Neural cell (in vitro differentiated cells): ENCODE measurements at regions not wholly inside any gene's neighbourhood (a gene's known extent, or its start where the extent isn't known, plus 50 kb on each side); places are given as distances from the start of the nearest gene placed in this dataset.

Source experiments
- H2AFZ ChIP-seq: fragments of 200-600, 300-800 bp; sonication (generic), shearing (Covaris generic); 2 replicates; pipeline ENCODE4 v1.6.0; 2014; ENCODE audit warnings: low read depth, mild to moderate bottlenecking, antibody characterized with exemption, low read length, moderate library complexity
- H3F3A ChIP-seq: fragments of 200-600 bp; shearing (Covaris generic); 2 replicates; pipeline ENCODE4 v1.6.1; 2016; ENCODE audit warnings: mild to moderate bottlenecking, moderate library complexity, mixed read lengths, antibody characterized with exemption, low read length; ENCODE audit not compliant: insufficient read depth, poor library complexity, severe bottlenecking
- H3K27ac ChIP-seq: fragments of 200-600, 300-800 bp; sonication (generic), shearing (Covaris generic); 2 replicates; pipeline ENCODE4 v1.5.1; 2014; ENCODE audit warnings: mild to moderate bottlenecking, low read length, moderate library complexity
- H3K27me3 ChIP-seq: fragments of 300-800, 200-600 bp; sonication (generic), shearing (Covaris generic); 2 replicates; pipeline ENCODE4 v1.6.0; 2014; ENCODE audit warnings: mild to moderate bottlenecking, low read depth, low read length, moderate library complexity; ENCODE audit not compliant: insufficient read depth
- H3K36me3 ChIP-seq: fragments of 300-800, 200-600 bp; sonication (generic), shearing (Covaris generic); 2 replicates; pipeline ENCODE4 v1.5.1; 2014; ENCODE audit warnings: mild to moderate bottlenecking, antibody characterized with exemption, low read length, moderate library complexity; ENCODE audit not compliant: insufficient read depth
- H3K4me2 ChIP-seq: fragments of 300-800, 200-600 bp; sonication (generic), shearing (Covaris generic); 2 replicates; pipeline ENCODE4 v1.6.0; 2014; ENCODE audit warnings: mild to moderate bottlenecking, low read length
- H3K4me3 ChIP-seq: fragments of 300-800, 200-600 bp; sonication (generic), shearing (Covaris generic); 2 replicates; pipeline ENCODE4 v1.5.1; 2014; ENCODE audit warnings: mild to moderate bottlenecking, low read length, moderate library complexity
- H3K79me2 ChIP-seq: fragments of 200-600 bp; shearing (Covaris generic); replicated peaks from 2 replicates; pipeline ENCODE4 v1.6.0; 2014; ENCODE audit warnings: mild to moderate bottlenecking, low read length, moderate library complexity; ENCODE audit not compliant: insufficient read depth
- H3K9ac ChIP-seq: fragments of 300-800, 200-600 bp; sonication (generic), shearing (Covaris generic); 2 replicates; pipeline ENCODE4 v1.6.1; 2016; ENCODE audit warnings: mild to moderate bottlenecking, low read length, mixed read lengths
- H3K9me2 ChIP-seq: fragments of 200-600 bp; shearing (Covaris generic); 2 replicates; pipeline ENCODE4 v1.6.1; 2016; ENCODE audit warnings: mild to moderate bottlenecking, low read length, mixed read lengths; ENCODE audit not compliant: insufficient read depth
- H3K9me3 ChIP-seq: fragments of 200-600, 300-800 bp; sonication (generic), shearing (Covaris generic); 2 replicates; pipeline ENCODE4 v1.6.1; 2016; ENCODE audit warnings: mild to moderate bottlenecking, mixed run types, low read length, moderate library complexity, mixed read lengths
- H4K20me1 ChIP-seq: fragments of 200-600 bp; shearing (Covaris generic); 2 replicates; pipeline ENCODE4 v1.6.1; 2016; ENCODE audit warnings: mild to moderate bottlenecking, mixed run types; ENCODE audit not compliant: insufficient read depth
- EP300 ChIP-seq: fragments of 450-650 bp; conservative IDR thresholded peaks from 2 replicates; pipeline ENCODE4 v1.6.1; 2014; ENCODE audit warnings: antibody characterized with exemption, mild to moderate bottlenecking, moderate library complexity; ENCODE audit not compliant: poor library complexity, severe bottlenecking
- EZH2 ChIP-seq: fragments of 200-600, 300-800 bp; shearing (Covaris generic), sonication (generic); IDR thresholded peaks from 2 replicates; pipeline ENCODE4 v1.6.1; 2014; ENCODE audit warnings: antibody characterized with exemption, low read length, borderline replicate concordance, mild to moderate bottlenecking; ENCODE audit not compliant: insufficient read depth, poor library complexity, severe bottlenecking
- MXI1 ChIP-seq: fragments of 450-650 bp; conservative IDR thresholded peaks from 2 replicates; pipeline ENCODE4 v1.6.1; 2014; ENCODE audit warnings: antibody characterized with exemption, mild to moderate bottlenecking; ENCODE audit not compliant: poor library complexity, severe bottlenecking
- POLR2AphosphoS5 ChIP-seq: IDR thresholded peaks from 2 replicates; pipeline ENCODE4 v1.6.1; 2012
- RAD21 ChIP-seq: fragments of 450-650 bp; conservative IDR thresholded peaks from 2 replicates; pipeline ENCODE4 v1.6.1; 2014; ENCODE audit warnings: antibody characterized with exemption, mild to moderate bottlenecking, moderate library complexity
- SMC3 ChIP-seq: fragments of 450-650 bp; conservative IDR thresholded peaks from 2 replicates; pipeline ENCODE4 v1.6.1; 2014; ENCODE audit warnings: antibody characterized with exemption, mild to moderate bottlenecking, moderate library complexity; ENCODE audit not compliant: poor library complexity
- TAF1 ChIP-seq: IDR thresholded peaks from 2 replicates; pipeline ENCODE4 v1.6.1; 2012; ENCODE audit warnings: low read depth
- TF ChIP-seq, protein P1 (sequence below): fragments of 450-650 bp; IDR thresholded peaks from 2 replicates; pipeline ENCODE4 v1.5.1; 2014; ENCODE audit warnings: antibody characterized with exemption, mild to moderate bottlenecking, moderate library complexity; ENCODE audit not compliant: poor library complexity, severe bottlenecking
- TF ChIP-seq, protein P2 (sequence below): IDR thresholded peaks from 2 replicates; pipeline ENCODE4 v1.6.1; 2012; ENCODE audit warnings: borderline replicate concordance

GRCh38 chr19:30149300-30149699, 207.3 kb downstream of the URI1 start:
- no peak overlapping the region for H3K4me2 ChIP-seq
- H3K27ac ChIP-seq, result no peak overlapping the region
- H3K9me3 ChIP-seq, result no peaks in the 10 kb centered on the region
- H3K9me2 ChIP-seq, result no peaks in the 10 kb centered on the region
- no peaks in the 10 kb centered on the region for H3K36me3 ChIP-seq
- H4K20me1 ChIP-seq, result no peaks in the 10 kb centered on the region
- no peak overlapping the region for H2AFZ ChIP-seq
- no peak overlapping the region for H3K4me3 ChIP-seq
- no peaks in the 10 kb centered on the region for H3K27me3 ChIP-seq
- H3F3A ChIP-seq, result no peaks in the 10 kb centered on the region
- no peak overlapping the region for H3K9ac ChIP-seq
- no peak for TF ChIP-seq EP300
- TF ChIP-seq TAF1, result no peak
- TF ChIP-seq EZH2, result no peak
- no peak for TF ChIP-seq POLR2AphosphoS5
- TF ChIP-seq, protein P1, sequence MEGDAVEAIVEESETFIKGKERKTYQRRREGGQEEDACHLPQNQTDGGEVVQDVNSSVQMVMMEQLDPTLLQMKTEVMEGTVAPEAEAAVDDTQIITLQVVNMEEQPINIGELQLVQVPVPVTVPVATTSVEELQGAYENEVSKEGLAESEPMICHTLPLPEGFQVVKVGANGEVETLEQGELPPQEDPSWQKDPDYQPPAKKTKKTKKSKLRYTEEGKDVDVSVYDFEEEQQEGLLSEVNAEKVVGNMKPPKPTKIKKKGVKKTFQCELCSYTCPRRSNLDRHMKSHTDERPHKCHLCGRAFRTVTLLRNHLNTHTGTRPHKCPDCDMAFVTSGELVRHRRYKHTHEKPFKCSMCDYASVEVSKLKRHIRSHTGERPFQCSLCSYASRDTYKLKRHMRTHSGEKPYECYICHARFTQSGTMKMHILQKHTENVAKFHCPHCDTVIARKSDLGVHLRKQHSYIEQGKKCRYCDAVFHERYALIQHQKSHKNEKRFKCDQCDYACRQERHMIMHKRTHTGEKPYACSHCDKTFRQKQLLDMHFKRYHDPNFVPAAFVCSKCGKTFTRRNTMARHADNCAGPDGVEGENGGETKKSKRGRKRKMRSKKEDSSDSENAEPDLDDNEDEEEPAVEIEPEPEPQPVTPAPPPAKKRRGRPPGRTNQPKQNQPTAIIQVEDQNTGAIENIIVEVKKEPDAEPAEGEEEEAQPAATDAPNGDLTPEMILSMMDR, result no peak
- TF ChIP-seq, protein P2, sequence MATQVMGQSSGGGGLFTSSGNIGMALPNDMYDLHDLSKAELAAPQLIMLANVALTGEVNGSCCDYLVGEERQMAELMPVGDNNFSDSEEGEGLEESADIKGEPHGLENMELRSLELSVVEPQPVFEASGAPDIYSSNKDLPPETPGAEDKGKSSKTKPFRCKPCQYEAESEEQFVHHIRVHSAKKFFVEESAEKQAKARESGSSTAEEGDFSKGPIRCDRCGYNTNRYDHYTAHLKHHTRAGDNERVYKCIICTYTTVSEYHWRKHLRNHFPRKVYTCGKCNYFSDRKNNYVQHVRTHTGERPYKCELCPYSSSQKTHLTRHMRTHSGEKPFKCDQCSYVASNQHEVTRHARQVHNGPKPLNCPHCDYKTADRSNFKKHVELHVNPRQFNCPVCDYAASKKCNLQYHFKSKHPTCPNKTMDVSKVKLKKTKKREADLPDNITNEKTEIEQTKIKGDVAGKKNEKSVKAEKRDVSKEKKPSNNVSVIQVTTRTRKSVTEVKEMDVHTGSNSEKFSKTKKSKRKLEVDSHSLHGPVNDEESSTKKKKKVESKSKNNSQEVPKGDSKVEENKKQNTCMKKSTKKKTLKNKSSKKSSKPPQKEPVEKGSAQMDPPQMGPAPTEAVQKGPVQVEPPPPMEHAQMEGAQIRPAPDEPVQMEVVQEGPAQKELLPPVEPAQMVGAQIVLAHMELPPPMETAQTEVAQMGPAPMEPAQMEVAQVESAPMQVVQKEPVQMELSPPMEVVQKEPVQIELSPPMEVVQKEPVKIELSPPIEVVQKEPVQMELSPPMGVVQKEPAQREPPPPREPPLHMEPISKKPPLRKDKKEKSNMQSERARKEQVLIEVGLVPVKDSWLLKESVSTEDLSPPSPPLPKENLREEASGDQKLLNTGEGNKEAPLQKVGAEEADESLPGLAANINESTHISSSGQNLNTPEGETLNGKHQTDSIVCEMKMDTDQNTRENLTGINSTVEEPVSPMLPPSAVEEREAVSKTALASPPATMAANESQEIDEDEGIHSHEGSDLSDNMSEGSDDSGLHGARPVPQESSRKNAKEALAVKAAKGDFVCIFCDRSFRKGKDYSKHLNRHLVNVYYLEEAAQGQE, result no peak
- TF ChIP-seq MXI1, result no peak
- no peak for TF ChIP-seq RAD21
- TF ChIP-seq SMC3, result no peak
- no peaks in the 10 kb centered on the region for H3K79me2 ChIP-seq

- Histone ChIP-seq H3K4me2 (no peak overlapping the region), H3F3A (no peaks in the 10 kb centered on the region), H3K36me3 (no peaks in the 10 kb centered on the region), H3K79me2 (no peaks in the 10 kb centered on the region), H3K4me3 (no peak overlapping the region), H3K27me3 (no peaks in the 10 kb centered on the region), H3K9me3 (no peaks in the 10 kb centered on the region), H3K27ac (no peak overlapping the region), H3K9me2 (no peaks in the 10 kb centered on the region), H2AFZ (no peak overlapping the region), H4K20me1 (no peaks in the 10 kb centered on the region), H3K9ac (no peak overlapping the region)
- no peak for TF ChIP-seq MXI1
- no peak for TF ChIP-seq EZH2
- no peak for TF ChIP-seq SMC3
- TF ChIP-seq EP300, result no peak
- TF ChIP-seq TAF1, result no peak
- no peak for TF ChIP-seq POLR2AphosphoS5
- TF ChIP-seq, protein P1, result no peak
- no peak for TF ChIP-seq RAD21
- TF ChIP-seq, protein P2, result no peak
These were observed 208.6 kb downstream of the URI1 start for GRCh38 chr19:30150626-30151025.
